Karpas-422 (cell line): ENCODE measurements at regions not wholly inside any gene's neighbourhood (a gene's known extent, or its start where the extent isn't known, plus 50 kb on each side); places are given as distances from the start of the nearest gene placed in this dataset.
"Not testable (repeated sequence)": the region's sequence is repeated elsewhere in the genome, so short reads cannot be mapped to it uniquely, and the experiment has no call there.

Source experiments
- DNase-seq: peaks from one replicate; pipeline ENCODE4 v3.0.0-alpha.2; 2015
- H2AFZ ChIP-seq: fragments of 200-600 bp; sonication (generic); 2 replicates; pipeline ENCODE4 v1.6.1; 2014; ENCODE audit warnings: antibody characterized with exemption, low read length, mixed read lengths
- H3K27ac ChIP-seq: fragments of 200-600 bp; sonication (generic); 2 replicates; pipeline ENCODE4 v1.5.1; 2014; ENCODE audit warnings: mild to moderate bottlenecking, low read length, moderate library complexity
- H3K27me3 ChIP-seq: fragments of 200-600 bp; sonication (generic); 2 replicates; pipeline ENCODE4 v1.6.1; 2014; ENCODE audit warnings: low read length, mixed read lengths
- H3K36me3 ChIP-seq: fragments of 200-600 bp; sonication (generic); 2 replicates; pipeline ENCODE4 v1.6.1; 2014; ENCODE audit warnings: low read length, mixed read lengths; ENCODE audit not compliant: insufficient read depth
- H3K4me1 ChIP-seq: fragments of 200-600 bp; sonication (generic); 2 replicates; pipeline ENCODE4 v1.6.1; 2014; ENCODE audit warnings: mild to moderate bottlenecking, low read length, mixed read lengths
- H3K4me2 ChIP-seq: fragments of 200-600 bp; sonication (generic); 2 replicates; pipeline ENCODE4 v1.6.1; 2014; ENCODE audit warnings: low read length, low read depth, mild to moderate bottlenecking; ENCODE audit not compliant: poor library complexity, severe bottlenecking
- H3K4me3 ChIP-seq: fragments of 200-600 bp; sonication (generic); 2 replicates; pipeline ENCODE4 v1.5.1; 2014; ENCODE audit warnings: mild to moderate bottlenecking, antibody characterized with exemption, low read length, mixed read lengths
- H3K79me2 ChIP-seq: fragments of 200-600 bp; sonication (generic); 2 replicates; pipeline ENCODE4 v1.6.1; 2014; ENCODE audit warnings: mild to moderate bottlenecking, low read length, mixed read lengths
- H3K9ac ChIP-seq: fragments of 200-600 bp; sonication (generic); 2 replicates; pipeline ENCODE4 v1.6.0; 2014; ENCODE audit warnings: low read length
- H3K9me2 ChIP-seq: fragments of 200-600 bp; sonication (generic), shearing (Covaris generic); replicated peaks from 2 replicates; pipeline ENCODE4 v1.6.0; 2014; ENCODE audit warnings: mild to moderate bottlenecking, low read length, moderate library complexity; ENCODE audit not compliant: insufficient read depth
- H3K9me3 ChIP-seq: fragments of 300-700, 200-600 bp; sonication (generic); 2 replicates; pipeline ENCODE4 v1.6.1; 2014; ENCODE audit warnings: low read length, mixed read lengths
- H4K20me1 ChIP-seq: fragments of 200-600 bp; sonication (generic); 2 replicates; pipeline ENCODE4 v1.6.1; 2014; ENCODE audit warnings: mild to moderate bottlenecking, antibody characterized with exemption, low read length, low read depth; ENCODE audit not compliant: insufficient read depth

DNA sequence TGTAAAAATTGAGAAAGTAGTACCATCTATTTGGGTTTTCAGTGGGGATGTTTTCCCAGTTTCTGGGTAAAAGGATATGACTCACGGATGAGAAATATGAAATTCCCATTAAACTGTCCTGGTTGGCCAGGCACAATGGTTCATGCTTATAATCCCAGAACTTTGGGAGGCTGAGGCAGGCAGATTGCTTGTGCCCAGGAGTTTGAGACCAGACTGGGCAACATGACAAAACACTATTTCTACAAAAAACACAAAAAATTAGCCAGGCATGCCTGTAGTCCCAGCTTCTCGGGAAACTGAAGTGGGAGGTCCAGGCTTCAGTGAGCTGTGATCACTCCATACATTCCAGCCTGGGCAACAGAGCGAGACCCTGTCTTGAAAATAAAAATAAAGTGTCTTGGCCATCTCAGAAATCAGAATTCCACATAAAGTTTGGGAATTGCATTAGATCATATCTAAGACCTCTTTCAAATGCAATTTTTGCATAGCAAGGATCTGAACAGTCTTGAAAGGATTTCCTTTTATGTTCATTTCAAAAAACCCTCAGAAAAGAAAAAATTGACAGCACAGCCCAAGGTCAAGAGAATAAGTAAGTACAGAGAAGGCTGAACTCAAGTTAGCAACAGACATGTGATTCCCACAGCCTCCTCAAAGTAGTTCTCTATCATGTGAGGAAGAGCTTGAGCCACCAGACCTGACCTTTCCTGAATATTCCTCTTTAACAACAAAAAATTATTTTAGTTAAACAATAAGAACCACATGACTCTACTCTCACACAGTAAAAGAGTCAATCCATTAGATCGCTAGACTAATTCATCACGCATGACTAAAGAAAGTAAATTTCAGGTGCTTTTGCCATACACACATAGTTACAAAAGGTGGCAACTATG, 141.5 kb upstream of the CAV2 start:
- Histone ChIP-seq H3K9ac (no peak overlapping the region), H3K9me3 (no peaks in the 10 kb centered on the region), H3K4me2 (no peak overlapping the region)

DNA sequence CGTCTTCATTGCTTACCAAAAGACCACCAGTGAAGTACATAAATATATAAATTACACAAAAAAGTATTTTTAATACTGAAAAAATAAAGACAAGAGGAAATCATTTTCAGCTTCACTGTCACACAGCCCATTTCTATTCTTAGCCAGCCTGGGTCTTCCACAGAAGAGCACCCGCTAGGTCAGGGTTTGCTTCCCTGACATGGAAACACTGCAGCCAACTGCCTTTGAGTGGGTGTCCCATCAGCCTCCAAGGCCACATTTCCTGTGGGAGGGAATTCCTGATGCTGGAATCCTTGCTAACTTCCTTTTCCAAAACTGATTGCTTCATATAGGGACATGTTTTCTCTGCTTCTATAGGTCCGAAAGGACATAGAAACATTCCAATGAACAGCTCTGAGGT, 137.8 kb upstream of the CAV2 start:
- H3K27me3 ChIP-seq: no peaks in the 10 kb centered on the region
- no peak overlapping the region for H3K9ac ChIP-seq
- no peaks in the 10 kb centered on the region for H3K9me3 ChIP-seq
- no peak overlapping the region for H3K4me2 ChIP-seq
- H3K79me2 ChIP-seq: no peaks in the 10 kb centered on the region
- no peak overlapping the region for H2AFZ ChIP-seq
- H4K20me1 ChIP-seq: no peaks in the 10 kb centered on the region
- no peak for DNase-seq
- H3K4me1 ChIP-seq: no peaks in the 10 kb centered on the region
- H3K9me2 ChIP-seq: no peaks in the 10 kb centered on the region
- H3K36me3 ChIP-seq: no peaks in the 10 kb centered on the region
- H3K4me3 ChIP-seq: no peak overlapping the region
- H3K27ac ChIP-seq: no peak overlapping the region

More for the DNA sequence above, 141.5 kb upstream of the CAV2 start:
- Histone ChIP-seq H3K9me2 (no peaks in the 10 kb centered on the region), H3K4me3 (no peak overlapping the region), H3K79me2 (no peaks in the 10 kb centered on the region), H2AFZ (no peak overlapping the region), H3K4me1 (no peaks in the 10 kb centered on the region), H3K27me3 (no peaks in the 10 kb centered on the region), H4K20me1 (no peaks in the 10 kb centered on the region), H3K27ac (no peak overlapping the region), H3K36me3 (no peaks in the 10 kb centered on the region)
- DNase-seq: no peak

DNA sequence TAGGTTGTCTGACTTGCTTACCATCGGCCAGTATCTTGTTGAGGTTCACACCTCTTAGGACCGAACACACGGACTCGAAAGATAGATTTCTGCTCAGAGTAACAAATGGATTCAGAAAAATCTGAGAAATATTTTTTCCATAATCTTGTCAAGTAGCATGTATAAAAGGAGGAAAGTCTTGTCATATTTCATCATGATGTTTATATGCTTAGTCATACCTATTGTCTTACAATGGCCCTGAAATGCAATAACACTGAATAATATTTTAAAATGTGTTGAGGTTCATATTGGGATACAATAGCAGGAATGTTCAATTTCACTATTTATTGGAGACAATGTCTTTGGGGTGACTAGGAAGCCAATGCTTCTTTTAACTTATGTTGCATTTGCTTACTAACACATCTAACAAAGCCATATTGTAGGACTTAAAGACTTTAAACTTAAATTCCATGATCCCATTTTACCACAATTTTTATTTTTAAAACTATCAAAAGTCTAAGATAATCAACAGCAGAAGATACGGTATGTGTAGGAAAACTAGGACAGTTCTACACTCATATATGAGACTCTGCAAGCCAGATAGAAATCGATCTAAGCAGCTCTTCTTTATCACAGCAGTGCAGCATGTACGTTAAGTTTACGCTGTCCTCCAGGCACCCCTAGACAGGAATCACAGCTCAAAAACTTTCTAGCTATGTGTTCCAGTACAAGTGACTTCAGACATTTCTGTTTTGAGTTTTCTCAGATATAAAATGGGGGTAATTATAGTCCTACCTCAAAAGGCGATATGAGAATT, 135.7 kb upstream of the CAV2 start:
- Histone ChIP-seq H3K79me2 (no peaks in the 10 kb centered on the region), H3K27me3 (no peaks in the 10 kb centered on the region), H3K36me3 (no peaks in the 10 kb centered on the region), H3K4me1 (no peaks in the 10 kb centered on the region), H3K9me3 (no peaks in the 10 kb centered on the region), H3K27ac (no peak overlapping the region), H3K4me3 (no peak overlapping the region), H4K20me1 (no peaks in the 10 kb centered on the region), H2AFZ (no peak overlapping the region), H3K9me2 (no peaks in the 10 kb centered on the region), H3K9ac (no peak overlapping the region), H3K4me2 (no peak overlapping the region)
- no peak for DNase-seq

DNA sequence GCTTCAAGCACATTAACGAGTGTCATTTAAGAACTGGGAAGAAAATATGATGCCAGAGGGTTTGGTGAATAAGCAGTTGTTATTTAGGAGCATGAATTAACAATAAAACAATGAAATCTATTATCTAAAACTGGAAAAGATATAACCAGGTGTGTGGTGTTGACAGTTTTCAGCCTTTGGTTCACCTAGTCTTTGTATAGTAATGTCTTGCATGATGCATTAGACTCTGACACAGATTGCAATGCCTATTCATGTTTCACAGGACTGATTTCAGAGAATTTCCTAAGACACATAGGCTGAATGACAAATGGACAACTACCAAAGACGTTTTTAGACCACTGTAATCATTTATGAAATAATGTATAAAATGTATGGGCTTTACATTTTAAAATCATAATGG, 135.1 kb upstream of the CAV2 start:
- Histone ChIP-seq H3K27ac (no peak overlapping the region), H3K27me3 (no peaks in the 10 kb centered on the region), H2AFZ (no peak overlapping the region), H3K9ac (no peak overlapping the region), H3K9me3 (no peaks in the 10 kb centered on the region), H3K4me3 (no peak overlapping the region), H3K9me2 (no peaks in the 10 kb centered on the region), H3K36me3 (no peaks in the 10 kb centered on the region), H3K4me2 (no peak overlapping the region), H3K79me2 (no peaks in the 10 kb centered on the region), H4K20me1 (no peaks in the 10 kb centered on the region), H3K4me1 (no peaks in the 10 kb centered on the region)
- DNase-seq: no peak

DNA sequence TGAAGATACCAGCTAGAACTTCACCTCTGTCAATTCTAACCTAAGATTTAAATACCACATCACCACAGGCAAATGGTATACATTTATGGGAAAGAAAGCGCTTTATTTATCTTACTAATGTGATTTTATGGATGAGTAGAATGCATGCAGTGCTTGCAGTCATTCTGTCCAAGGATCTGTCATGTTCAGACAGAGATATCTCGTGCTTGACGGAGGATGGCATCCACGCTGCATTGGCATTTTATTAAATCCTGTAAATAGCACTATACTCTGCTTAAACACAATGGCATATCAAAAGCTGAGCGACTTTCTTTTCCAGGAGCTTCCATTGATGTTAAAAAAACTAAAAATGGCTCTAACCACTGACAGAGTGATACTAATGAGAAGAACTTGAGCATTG, 133.7 kb upstream of the CAV2 start:
- Histone ChIP-seq H3K4me1 (no peaks in the 10 kb centered on the region), H3K4me3 (no peak overlapping the region), H3K9me2 (no peaks in the 10 kb centered on the region), H3K36me3 (no peaks in the 10 kb centered on the region), H3K4me2 (no peak overlapping the region), H3K9ac (no peak overlapping the region), H4K20me1 (no peaks in the 10 kb centered on the region), H3K79me2 (no peaks in the 10 kb centered on the region), H3K27ac (no peak overlapping the region), H3K27me3 (no peaks in the 10 kb centered on the region), H2AFZ (no peak overlapping the region), H3K9me3 (no peaks in the 10 kb centered on the region)
- no peak for DNase-seq

DNA sequence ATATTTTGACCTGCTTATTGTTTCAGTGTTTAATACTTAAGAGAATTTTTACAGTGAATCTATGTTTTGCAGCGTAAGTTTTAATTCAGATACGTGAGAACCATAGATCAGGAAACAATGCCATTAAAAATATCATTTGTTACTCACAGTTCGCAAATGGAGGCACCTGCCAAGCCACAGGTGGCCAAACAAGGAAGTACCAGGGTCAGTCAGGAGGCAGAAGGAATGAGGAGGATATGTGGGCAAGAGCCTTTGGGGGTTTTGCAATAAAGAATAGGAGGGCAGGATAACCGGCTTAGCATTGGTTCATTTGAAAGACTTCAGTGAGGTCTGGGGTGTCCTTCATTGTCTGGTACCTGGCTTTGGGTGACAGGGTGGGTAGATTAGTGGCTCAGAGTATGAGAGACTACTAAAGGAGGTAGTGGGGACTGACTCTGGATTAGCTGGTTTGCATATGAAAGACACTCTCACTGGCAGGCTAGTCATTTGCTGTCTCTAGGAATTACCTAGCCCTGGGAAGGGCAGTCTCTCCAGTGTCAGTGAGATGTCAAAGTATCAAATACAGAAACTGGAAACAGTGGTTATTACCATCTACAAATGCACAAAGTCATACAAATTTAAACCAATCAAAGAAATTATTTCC, 132.2 kb upstream of the CAV2 start:
- DNase-seq: no peak
- H4K20me1 ChIP-seq: no peaks in the 10 kb centered on the region
- H3K4me3 ChIP-seq: no peak overlapping the region
- H3K79me2 ChIP-seq: no peaks in the 10 kb centered on the region
- no peak overlapping the region for H3K4me2 ChIP-seq
- H3K27me3 ChIP-seq: no peaks in the 10 kb centered on the region
- no peaks in the 10 kb centered on the region for H3K4me1 ChIP-seq
- H2AFZ ChIP-seq: no peak overlapping the region
- no peaks in the 10 kb centered on the region for H3K9me2 ChIP-seq
- no peak overlapping the region for H3K27ac ChIP-seq
- H3K36me3 ChIP-seq: no peaks in the 10 kb centered on the region
- no peaks in the 10 kb centered on the region for H3K9me3 ChIP-seq
- H3K9ac ChIP-seq: no peak overlapping the region

DNA sequence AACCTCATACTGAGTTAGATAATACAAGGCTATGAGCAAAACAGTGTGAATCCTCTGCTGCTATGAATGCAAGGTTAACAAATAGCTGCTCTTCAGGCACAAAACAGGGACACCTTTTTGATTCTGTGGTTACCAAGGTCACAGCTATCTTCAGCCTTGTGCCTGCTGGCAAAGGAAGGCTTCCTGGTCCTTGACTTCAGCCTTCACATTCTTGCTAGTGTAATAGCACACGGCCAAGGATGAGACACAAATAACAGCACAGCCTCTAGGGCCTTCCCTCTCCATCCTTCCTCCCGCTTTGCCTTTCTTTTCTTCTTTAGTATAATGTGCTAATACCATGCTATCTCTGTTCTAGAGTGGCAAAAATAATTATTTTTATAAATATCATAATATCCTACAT, 130.6 kb upstream of the CAV2 start:
- no peak overlapping the region for H3K4me2 ChIP-seq
- H3K27me3 ChIP-seq: no peaks in the 10 kb centered on the region
- H3K9me2 ChIP-seq: no peaks in the 10 kb centered on the region
- no peaks in the 10 kb centered on the region for H4K20me1 ChIP-seq
- no peak overlapping the region for H3K9ac ChIP-seq
- no peaks in the 10 kb centered on the region for H3K4me1 ChIP-seq
- no peak overlapping the region for H3K27ac ChIP-seq
- no peak overlapping the region for H3K4me3 ChIP-seq
- no peaks in the 10 kb centered on the region for H3K36me3 ChIP-seq
- no peak for DNase-seq
- no peaks in the 10 kb centered on the region for H3K9me3 ChIP-seq
- no peaks in the 10 kb centered on the region for H3K79me2 ChIP-seq
- H2AFZ ChIP-seq: no peak overlapping the region

DNA sequence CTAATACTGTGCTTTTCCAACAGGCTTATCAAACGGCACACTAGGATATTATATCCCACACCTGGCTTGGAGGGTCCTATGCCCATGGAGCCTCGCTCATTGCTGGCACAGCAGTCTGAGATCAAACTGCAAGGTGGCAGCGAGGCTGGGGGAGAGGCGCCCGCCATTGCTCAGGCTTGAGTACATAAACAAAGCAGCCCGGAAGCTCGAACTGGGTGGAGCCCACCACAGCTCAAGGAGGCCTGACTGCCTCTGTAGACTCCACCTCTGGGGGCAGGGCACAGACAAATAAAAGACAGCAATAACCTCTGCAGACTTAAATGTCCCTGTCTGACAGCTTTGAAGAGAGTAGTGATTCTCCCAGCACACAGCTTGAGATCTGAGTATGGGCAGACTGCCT, 128.0 kb upstream of the CAV2 start:
- H3K4me1 ChIP-seq, H3K27ac ChIP-seq, H3K9ac ChIP-seq, H3K27me3 ChIP-seq, H3K9me2 ChIP-seq, H2AFZ ChIP-seq, H3K4me3 ChIP-seq, H4K20me1 ChIP-seq, H3K9me3 ChIP-seq, H3K4me2 ChIP-seq, H3K36me3 ChIP-seq, DNase-seq, H3K79me2 ChIP-seq: not testable (repeated sequence)
